Endothelial cell of umbilical vein (primary cell): ENCODE measurements at regions not wholly inside any gene's neighbourhood (a gene's known extent, or its start where the extent isn't known, plus 50 kb on each side); places are given as distances from the start of the nearest gene placed in this dataset.

Source experiments
- CTCF ChIP-seq, 2 donors: IDR thresholded peaks; 1 replicate in 1 of 2; 2 replicates in 1 of 2; pipeline ENCODE4 v1.5.1; 2011; ENCODE audit warnings: low read length in 2 of 2, mild to moderate bottlenecking in 2 of 2, moderate library complexity in 2 of 2, control low read depth in 1 of 2, inconsistent platforms in 1 of 2, low read depth in 1 of 2; ENCODE audit not compliant: insufficient read depth in 1 of 2; ENCODE audit errors: extremely low read depth in 1 of 2
- EZH2 ChIP-seq: IDR thresholded peaks from 2 replicates; pipeline ENCODE4 v1.6.1; 2012; ENCODE audit warnings: borderline replicate concordance, low read depth, mild to moderate bottlenecking, moderate library complexity, low read length, inconsistent platforms; ENCODE audit not compliant: severe bottlenecking
- FOS ChIP-seq: IDR thresholded peaks from 2 replicates; pipeline ENCODE4 v1.6.1; 2011; ENCODE audit warnings: mild to moderate bottlenecking, low read length, moderate library complexity, borderline replicate concordance; ENCODE audit not compliant: insufficient read depth
- POLR2A ChIP-seq: IDR thresholded peaks from 2 replicates; pipeline ENCODE4 v1.6.1; 2012; ENCODE audit warnings: low read depth, mild to moderate bottlenecking, control low read depth, low read length
- POLR2AphosphoS5 ChIP-seq: IDR thresholded peaks from 2 replicates; pipeline ENCODE4 v1.6.1; 2012; ENCODE audit warnings: low read depth, mild to moderate bottlenecking, control low read depth, low read length, moderate library complexity; ENCODE audit not compliant: insufficient read depth

GRCh38 chr2:6281524-6281923 lies 584.2 kb downstream of the CMPK2 start:
- TF ChIP-seq POLR2AphosphoS5 (no peak), CTCF (IDR thresholded peaks at IDR 0.05; ENCODE audit: extremely low read depth in 1 of 2, insufficient read depth in 1 of 2, low read depth in 1 of 2, low read length in 2 of 2) (no peak), FOS (no peak), POLR2A (no peak), EZH2 (no peak)
